Dermis microvascular lymphatic vessel endothelial cell (primary cell): ENCODE measurements at regions not wholly inside any gene's neighbourhood (a gene's known extent, or its start where the extent isn't known, plus 50 kb on each side); places are given as distances from the start of the nearest gene placed in this dataset.
"Not testable (repeated sequence)": the region's sequence is repeated elsewhere in the genome, so short reads cannot be mapped to it uniquely, and the experiment has no call there.

ENCODE experiments used
- DNase-seq, 2 donors: peaks; one replicate each; pipeline versions ENCODE4 v3.0.0 to v3.0.0-alpha.2; 2010; ENCODE audit warnings: low read depth in 2 of 2

DNA sequence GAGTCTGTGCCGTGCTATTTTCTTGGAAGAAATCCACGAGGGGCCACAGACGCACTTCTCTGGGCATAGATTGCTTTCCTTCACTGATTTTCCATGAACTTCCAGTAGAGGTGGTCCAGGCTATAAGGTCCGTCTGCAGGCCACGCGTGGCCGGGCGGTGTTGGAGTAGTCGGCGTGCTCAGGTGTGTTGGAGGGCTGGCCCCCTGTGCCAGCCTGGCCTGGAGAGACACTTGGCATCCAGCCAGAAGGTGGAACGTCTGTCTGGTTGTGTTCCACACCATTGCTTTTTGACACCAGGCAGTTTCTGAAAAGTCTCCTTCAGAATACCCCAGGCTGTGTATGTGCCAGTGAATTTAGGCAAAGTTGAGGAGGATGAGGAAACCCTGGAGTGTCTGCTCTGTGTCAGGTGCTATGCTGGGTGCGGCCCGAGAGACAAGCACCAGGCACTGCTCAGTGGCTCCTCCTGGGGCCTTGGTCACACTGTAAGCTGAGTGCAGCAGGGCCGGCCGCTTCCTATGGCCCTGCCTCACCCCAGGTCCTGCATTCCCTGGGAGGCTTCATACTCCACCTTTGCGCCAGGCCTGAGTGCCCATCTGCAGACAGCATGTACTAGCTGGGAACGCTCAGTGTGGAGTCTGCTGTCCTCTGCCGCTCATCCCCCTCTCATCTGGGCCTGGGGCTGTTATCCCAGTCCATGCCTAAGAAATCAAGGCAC, 52.1 kb upstream of the TAMM41 start:
- DNase-seq = no peak

DNA sequence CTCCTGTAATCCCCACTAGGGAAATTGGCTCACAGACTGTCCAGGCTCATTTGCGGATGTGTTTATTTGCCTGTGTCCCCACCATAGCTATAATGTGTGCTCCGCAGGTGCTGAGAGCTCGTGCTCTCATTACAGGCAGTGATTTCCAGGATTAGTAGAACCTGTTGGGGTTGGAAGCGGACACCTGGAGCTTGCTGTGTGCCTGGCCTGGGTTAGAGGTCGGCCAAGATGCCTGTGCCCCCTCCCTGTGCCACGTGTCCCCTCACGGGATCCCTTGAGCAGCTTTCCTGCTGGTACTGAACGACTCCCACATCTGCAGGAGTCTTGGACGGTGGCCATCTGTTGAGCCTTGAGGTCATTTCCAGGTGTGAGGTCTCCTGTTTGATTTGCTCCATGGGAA, 52.7 kb upstream of the TAMM41 start:
- DNase-seq = not testable (repeated sequence)

DNA sequence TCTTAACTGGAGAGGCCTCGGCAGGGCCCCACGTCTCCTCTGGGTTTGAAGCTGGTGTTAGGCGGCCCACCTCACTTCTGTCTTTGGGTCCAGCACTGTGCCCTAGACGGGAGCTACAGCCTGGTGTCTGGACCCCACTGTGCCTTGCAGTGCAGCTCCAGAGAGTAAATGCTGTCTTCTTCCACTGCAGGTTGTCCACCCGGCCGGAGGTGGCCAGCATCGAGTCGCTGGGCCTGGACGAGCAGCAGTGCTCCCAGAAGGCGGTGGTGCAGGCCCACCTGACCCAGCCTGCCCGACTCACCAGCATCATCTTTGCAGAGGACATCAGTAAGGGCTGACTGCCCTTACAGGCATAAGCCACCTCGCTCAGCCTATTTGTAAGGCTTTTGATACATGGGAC, 53.1 kb upstream of the TAMM41 start:
- DNase-seq = no peak

DNA sequence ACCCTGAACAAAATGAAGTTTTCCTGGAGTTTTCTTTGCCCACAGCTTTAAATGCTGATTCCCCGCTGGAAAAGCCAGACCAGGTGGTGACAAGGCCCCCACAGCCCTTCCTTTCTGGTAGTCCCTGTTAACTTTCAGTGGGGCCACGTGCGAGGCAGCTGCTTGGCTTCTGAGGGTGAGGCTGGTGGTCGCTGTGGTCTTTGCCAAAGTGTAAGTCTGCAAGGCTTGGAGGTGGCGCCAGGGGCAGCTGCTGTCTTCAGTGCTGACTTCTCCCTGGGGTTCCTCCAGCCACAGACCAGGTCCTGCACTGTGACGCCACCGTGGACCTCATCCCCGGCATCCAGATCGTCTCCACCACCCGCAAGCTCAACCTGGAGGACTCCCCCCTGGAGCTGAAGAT, 54.1 kb upstream of the TAMM41 start:
- DNase-seq = no peak

DNA sequence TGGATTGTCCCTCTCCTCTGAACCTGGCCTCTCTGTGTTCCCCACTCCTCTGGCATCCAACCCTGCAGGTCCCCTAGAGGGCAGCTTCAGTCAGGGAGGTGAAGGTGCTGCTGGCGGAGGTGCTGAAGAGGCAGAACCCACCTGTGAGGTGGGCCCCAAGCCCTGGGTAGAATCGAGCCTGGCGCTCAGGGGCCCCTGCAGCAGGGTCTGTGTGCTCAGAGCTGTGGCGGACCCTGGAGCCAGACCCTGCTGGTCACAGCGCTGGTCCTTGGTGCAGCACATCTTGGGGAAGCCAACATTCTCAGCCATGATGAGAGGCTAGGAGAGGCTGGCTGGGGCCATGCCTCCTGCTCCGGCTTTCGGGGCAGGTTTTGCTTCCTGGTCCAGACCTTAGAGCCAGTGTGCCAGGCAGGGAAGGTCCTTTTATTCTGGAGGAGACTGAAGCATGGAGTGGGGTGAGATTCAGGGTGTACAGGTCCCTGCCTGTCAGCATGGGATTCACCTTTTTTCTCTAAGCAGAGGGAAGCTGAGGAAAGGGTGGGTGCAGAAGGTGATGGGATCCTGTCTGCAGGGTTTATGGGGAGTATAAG, 54.7 kb upstream of the TAMM41 start:
- DNase-seq = no peak

DNA sequence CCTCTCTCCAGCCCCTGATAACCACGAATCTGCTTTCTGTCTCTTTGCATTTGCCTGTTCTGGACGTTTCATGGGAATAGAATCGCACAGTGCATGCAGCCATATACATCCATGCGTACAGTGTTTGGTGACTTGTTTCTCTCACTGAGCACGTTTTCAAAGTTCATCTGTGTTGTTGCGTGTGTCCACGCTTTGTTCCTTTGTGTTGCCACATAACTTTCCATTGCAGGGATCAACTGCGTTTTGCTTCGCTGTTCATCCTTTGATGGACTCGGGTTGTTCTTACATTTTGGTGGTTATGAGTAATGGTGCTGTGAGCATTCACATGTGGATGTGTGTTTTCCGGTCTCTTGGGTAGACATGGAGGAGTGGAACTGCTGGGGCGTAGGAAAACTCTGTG, 56.4 kb upstream of the TAMM41 start:
- no peak for DNase-seq

DNA sequence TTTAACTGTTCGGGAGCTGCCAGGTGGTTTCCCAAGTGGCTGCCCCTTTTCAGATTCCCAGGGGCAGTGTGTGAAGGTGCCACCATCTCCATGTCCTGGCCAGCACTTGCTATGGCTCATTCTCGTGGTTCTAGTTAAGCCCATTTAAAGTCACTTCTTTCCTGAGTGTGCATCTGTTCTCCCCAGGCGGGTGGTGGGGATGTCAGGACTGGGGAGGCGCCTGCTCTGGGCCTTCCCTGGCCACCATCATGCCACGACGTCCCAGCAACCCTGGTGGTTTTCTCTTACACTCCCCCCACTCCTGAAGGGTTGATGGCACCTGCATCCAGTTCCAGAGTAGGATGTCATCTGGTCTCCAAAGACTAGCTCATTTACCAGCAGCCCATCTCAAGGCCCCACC, 56.8 kb upstream of the TAMM41 start:
- DNase-seq = no peak

DNA sequence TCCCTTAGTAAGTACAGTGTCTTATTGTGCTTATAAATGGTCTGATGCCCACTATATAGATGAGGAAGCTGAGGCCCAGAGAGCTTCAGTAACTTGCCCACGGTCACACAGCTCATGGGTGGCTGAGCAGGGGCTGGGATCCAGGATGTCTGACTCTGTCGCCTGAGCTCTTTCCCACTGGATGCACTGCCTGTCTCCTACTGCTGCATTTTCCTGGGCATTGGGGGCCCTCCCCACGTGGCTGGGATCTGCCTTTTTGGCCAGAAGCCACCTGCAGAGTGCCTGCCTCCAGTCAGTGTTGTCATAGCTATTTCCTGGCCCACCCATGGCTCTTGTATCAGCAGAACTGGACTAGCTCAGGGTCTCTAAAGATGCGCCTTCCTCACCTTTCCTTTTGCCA, 57.5 kb upstream of the TAMM41 start:
- no peak for DNase-seq

DNA sequence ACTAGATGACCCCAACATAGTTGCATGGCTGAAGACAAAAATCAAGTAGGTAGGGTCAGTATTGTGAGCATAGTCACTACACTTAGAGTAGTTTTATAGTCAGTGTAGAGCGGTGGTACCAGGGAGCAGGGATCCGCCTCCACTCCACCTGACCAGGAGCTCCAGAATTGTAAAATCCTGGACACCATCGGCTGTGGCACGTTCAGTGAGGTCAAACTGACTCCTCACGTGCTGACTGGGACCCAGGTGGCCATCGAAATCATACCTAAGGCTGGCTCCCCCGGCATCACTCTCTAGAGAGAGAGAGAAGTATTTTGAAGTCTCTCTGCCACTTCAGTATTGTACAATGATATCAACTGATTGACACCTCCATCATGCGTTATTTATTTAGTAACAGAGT, 59.7 kb upstream of the TAMM41 start:
- no peak for DNase-seq

DNA sequence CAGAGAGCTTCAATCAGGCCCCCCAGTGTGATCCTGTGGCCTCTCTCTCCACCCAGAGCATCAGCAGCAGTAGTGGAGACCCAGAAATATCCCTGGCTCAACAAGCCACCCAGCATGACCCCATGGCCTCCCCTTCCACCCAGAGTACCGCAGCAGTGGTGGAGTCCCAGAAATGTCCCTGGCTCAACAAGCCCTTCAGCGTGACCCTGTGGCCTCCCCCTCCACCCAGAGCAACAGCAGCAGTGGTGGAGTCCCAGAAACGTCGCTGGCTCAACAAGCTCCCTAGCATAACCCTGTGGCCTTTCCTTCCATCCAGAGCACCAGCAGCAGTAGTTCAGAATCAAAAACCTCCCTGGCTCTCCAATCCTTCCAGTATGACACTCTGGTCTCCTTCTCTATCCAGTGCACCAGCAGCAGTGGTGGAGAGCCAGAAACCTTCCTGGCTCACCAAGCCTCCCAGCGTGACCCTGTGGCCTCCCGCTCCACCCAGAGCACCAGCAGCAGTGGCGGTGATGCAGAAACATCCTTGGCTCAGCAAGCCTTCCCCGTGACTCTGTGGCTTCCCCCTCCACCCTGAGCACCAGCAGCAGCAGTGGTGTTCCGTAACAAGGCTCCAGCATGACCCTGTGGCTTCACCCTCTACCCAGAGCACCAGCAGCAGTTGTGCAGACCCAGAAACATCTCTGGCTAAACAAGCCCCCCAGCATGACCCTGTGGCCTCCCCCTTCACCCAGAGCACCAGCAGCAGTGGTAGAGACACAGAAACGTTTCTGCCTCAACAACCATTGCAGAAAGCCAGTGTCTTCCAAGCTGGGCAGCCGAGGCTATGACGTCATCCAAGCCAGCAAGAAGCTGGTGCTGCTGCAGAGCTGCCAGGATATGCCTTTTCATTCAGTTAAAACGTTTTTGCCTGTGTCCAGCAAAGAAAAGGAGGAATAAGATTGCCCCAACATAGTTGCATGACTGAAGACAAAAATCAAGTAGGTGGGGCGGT, 61.3 kb upstream of the TAMM41 start:
- DNase-seq = no peak

DNA sequence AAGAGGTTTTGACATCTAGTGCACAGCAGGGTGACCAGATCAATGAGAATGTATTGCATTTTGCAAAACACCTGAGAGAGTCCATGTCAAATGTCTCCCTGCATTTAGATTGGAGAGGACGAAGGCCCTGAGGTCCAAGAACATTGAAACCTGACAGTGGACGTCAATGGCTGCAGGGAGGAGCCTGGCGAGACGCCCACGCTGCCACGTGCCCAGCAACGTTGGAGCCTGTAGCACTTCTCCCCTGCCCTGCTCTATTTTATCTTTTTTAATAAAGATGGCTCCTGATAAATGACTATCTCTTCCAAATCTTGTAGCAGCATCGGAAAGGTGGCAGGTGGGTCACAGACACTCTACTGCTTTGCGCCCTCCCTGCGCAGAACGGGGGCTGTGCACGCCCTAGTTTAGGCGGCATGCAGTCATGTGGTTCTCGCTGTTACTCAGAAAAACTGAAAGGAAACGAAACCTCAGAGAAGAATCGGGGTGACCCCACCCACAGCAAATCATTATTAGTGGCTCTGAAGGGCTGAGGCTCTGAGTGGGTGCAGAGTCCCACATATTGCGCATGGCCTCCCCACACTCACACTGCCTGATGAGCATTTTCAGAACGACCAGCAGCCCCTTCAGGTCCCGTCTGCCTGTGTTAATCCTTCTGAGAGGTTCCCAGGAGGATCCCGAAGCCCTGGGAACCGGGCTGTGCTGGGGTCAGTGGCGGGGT, 62.5 kb upstream of the TAMM41 start:
- no peak for DNase-seq

DNA sequence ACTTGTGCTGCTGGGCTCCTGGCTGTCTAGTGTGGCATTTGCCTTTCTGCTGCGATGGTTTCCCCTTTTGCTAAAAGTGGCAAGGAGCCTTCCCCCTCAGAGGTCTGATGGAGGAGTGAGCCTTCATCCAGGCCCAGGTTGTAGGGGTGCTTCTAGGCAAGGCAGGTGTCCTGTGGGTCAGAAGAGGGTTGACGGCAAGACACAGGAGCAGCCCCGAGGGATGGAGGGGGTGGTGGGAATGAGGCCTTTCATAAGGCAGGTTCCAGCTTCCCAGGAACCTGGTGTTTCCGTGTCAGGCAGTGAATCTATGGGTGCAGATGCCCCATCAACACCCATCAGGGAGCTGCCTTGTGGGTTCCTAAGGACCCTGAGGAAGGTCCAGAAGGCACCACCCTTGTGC, 63.0 kb upstream of the TAMM41 start:
- no peak for DNase-seq

DNA sequence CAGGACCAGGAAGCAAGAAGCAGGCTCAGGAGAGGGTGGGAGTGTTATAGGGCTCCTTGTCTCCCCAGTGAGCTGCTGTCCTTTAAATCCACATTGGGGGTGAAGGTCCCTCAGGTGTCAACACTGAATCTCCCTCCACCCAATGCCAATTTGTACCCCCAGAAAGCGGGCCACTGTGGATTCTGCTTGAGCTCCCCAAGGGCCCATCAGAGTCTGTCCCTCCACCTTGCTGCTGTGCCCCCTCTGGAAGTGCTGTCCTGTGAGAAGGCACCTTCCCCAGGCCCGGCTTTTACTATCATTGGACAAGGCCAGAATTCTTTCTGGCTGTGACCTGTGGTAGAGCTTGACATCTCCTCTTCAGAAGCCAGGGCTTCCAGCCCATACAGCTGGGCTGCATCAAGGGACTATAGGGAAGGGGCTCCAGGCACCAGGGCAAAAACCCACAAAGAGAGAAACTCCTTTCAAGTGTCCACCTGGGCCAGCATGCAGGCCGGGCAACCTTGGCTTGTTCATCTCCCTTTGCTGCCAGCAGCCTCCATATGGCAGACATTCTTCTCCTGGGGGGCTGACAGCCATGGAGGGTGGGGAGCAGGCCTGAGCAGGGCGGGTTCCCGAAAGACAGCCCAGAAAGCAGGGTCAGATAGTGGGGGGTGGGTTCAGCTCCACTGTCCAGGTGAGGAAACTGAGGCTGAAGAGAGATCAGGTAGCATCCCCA, 63.7 kb upstream of the TAMM41 start:
- not testable (repeated sequence) for DNase-seq

DNA sequence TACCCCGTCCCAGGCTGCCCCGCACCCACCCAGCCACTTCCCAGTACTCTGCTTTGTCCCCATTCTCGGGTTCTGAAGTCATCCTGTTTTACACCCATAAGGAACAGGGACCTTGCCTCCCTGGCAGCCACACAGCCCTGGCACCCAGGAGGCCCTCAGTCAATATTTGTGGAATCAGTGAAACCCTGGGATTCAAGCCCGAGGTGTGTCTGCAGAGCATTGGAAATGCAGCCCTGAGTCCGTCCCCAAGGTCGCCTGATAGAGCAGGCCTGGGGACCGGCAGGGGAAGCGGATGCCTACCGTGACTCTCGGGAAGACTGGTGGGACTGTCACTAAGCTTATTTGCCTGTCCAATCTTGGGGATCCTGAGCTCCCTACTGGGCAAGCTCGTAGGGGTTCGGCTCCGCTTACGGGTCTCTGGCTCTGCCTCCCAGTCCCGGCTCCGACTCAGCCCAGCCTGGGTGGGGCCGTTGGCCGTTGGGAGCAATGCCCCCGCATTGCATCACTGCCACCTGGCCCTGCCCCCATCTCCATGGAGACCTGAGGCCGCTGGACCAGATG, 64.4 kb upstream of the TAMM41 start:
- DNase-seq = no peak

DNA sequence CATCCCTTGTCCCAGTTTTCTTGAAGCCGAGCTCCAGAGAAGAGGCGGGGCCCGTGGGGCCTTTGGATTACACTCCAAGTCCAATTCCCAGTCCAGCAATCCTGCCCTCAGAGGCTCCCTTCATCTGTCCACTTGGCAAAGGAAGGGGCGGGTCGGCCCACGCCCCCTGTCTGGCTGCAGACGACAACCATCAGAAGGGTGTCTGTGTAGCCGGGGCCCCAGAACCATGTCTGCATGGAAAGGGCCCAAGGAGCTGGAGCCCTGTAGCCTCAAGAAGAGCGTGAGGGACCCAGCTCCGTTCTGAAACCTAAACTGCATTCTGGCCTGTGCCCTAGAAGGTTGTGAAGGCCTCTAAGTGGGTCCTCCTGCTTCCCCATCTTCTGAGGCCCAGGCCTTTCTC, 65.2 kb upstream of the TAMM41 start:
- DNase-seq = not testable (repeated sequence)

DNA sequence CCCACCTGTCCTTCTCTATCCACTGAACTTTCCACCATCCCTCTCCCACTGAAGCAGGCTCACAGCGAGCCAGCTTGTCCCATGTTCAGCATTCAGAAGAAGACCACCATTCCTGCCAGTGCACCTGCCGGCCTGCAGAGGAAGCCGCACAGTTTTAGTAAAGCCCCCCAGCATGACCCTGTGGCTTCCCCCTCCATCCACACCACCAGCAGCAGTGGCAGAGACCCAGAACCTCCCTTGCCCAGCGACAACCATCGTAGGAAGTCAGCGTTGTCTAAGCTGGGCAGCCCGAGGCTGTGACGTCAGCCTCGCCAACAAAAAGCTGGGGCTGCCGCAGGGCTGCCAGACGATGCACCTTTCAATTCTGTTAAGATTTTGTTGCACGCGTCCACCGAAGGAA, 66.6 kb upstream of the TAMM41 start:
- DNase-seq = no peak

DNA sequence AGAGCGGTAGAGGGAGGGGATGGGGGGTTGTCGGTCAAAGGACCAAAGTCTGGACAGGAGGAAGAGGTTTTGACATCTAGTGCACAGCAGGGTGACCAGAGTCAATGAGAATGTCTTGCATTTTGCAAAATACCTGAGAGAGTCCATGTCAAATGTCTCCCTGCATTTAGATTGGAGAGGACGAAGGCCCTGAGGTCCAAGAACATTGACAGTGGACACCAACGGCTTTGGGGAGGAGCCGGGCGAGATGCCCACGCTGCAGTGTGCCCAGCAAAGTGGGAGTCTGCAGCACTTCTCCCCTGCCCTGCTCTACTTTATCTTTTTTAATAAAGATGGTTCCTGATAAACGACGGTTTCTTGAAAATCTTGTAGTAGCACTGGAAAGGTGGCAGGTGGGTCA, 67.4 kb upstream of the TAMM41 start:
- no peak for DNase-seq

DNA sequence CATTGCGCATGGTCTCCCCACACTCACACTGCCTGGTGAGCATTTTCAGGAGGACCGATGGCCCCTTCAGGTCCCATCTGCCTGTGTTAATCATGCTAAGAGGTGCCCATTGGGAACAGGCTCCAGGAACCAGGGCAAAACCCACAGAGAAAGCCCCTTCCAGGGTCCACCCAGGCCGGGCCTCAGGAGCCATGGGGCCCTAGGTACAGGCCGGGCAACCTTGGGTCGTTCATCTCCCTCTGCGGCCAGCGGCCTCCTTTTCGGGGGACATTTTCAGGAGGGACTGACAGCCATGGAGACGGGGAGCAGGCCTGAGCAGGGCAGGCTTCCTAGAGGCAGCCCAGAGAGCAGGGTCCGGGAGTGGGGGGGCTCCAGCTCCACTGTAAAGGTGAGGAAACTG, 68.0 kb upstream of the TAMM41 start:
- no peak for DNase-seq

DNA sequence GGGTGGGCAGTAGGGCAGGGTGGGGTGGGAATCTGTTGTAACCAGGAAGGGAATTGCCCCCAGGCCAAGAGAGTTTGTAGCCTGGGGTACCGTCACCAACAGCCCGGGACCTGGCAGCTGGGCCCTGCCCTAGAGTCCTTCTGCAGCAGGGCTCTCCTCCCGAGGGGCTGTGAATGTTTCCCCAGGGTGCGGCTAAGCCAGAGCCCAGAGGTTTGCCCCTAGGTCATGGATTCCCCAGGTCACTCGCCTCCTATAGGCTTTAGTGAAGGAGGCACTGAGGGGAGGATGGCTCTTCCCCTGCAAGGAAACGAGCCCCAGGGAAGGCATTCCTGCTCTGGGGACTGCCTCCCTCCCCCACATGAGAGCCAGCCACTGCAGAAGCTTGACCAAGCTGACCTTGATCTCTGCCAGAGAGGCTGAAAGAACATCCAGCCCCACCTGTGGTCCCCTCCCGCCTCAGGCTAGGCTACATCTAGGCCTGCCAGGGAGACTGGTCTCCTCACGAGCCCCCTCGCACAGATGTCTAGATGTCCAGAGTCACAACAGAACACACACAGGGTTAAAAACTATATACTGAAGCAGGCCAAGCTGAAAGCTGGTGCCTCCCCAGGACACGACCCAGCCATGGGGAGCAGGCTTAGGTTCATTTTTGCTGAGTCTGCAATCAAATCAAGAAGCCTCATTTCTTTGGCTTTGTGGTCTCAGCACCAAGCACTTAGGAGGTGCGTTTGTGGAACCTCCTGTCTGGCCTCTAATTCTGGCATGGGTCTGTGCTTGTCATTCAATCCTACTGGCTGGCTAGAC, 69.1 kb upstream of the TAMM41 start:
- no peak for DNase-seq

DNA sequence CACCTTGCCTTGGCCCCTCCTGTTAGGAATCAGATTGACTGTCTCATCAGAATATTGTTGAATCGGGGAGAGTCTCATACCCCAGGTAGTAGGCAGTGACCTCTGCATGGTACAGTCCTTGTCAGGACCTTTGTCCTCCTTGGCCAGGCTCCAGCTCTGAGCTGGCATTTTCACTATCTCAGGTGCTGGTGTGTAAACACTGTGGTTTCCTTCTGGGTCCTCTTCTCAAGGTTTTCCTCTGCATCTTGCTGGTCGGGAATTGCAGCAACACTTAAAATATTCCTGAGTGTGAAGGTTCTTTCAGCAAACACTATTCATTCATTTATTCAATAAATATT, 69.7 kb upstream of the TAMM41 start:
- not testable (repeated sequence) for DNase-seq
